ENCODE measurements at regions not wholly inside any gene's neighbourhood (a gene's known extent, or its start where the extent isn't known, plus 50 kb on each side); places are given as distances from the start of the nearest gene placed in this dataset.

GRCh38 chr17:27224526-27225315, 69.2 kb upstream of the WSB1 start:
- DNase-seq (ENCODE audit: low read depth, low spot score), result no peak
- POLR2A ChIA-PET, result no interaction called here
- no peak overlapping the region for H3K4me3 ChIP-seq (ENCODE audit: low read depth, low read length)
- CTCF ChIA-PET, result interaction anchor here (1.4 to 5.5 kb wide), 2 partner anchors 13 to 17 kb away, joined by 4 to 47 read pairs; no protein-coding TSS in a partner anchor
- TF ChIP-seq CTCF (IDR thresholded peaks at IDR 0.05; ENCODE audit: insufficient read depth, low read length, missing control alignments), result no peak

DNA sequence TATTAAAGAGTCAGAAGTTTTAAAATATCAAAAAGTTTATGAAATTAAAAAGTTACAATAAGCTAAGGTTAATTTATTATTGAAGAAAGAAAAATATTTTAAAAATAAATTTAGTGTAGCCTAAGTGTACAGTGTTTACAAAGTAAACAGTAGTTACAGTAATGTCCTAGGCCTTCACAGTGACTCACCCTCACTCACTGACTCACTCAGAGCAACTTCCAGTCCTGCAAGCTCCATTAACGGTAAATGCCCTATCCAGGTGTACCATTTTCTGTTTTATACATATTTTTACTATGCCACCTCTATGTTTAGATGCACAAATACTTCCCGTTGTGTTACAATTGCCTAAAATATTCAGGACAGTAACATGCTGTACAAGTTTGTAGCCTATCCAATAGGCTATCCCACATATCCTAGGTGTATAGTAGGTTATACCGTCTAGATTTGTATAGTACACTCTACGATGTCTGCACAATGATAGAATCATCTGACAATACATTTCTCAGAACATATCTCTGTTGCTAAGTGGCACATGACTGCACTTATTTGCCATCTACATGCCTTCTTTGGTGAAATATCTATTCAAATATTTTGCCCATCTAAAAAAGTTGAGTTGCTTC, 67.2 kb upstream of the WSB1 start:
- ChIA-PET CTCF (interaction anchor here (1.0 to 5.5 kb wide), 4 partner anchors 11 to 376 kb away, joined by 4 to 47 read pairs (median 5); no protein-coding TSS in a partner anchor), POLR2A (interaction anchor here (0.6 kb wide), 1 partner anchor 207 kb away, joined by 3 read pairs; no protein-coding TSS in a partner anchor)
- DNase-seq (ENCODE audit: low read depth, low spot score), result peak; percentile 16
- no peak overlapping the region for H3K4me3 ChIP-seq (ENCODE audit: low read depth, low read length)
- no peak for TF ChIP-seq CTCF (IDR thresholded peaks at IDR 0.05; ENCODE audit: insufficient read depth, low read length, missing control alignments)

GRCh38 chr17:27230996-27231395, 62.9 kb upstream of the WSB1 start:
- no peak for DNase-seq (ENCODE audit: low read depth, low spot score)
- ChIA-PET CTCF (interaction anchor here (15.0 kb wide), 1 partner anchor 101 kb away, joined by 269 read pairs; no protein-coding TSS in a partner anchor), POLR2A (no interaction called here)
- no peak overlapping the region for H3K4me3 ChIP-seq (ENCODE audit: low read depth, low read length)
- no peak for TF ChIP-seq CTCF (IDR thresholded peaks at IDR 0.05; ENCODE audit: insufficient read depth, low read length, missing control alignments)

- TF ChIP-seq CTCF (IDR thresholded peaks at IDR 0.05; ENCODE audit: insufficient read depth, low read length, missing control alignments), result no peak
- ChIA-PET POLR2A (no interaction called here), CTCF (interaction anchor here (1.5 to 15.0 kb wide), 3 partner anchors 100 to 422 kb away, joined by 4 to 367 read pairs (median 269); no protein-coding TSS in a partner anchor)
- no peak for DNase-seq (ENCODE audit: low read depth, low spot score)
- H3K4me3 ChIP-seq (ENCODE audit: low read depth, low read length), result no peak overlapping the region
Measured at GRCh38 chr17:27232328-27232727, 61.6 kb upstream of the WSB1 start.

DNA sequence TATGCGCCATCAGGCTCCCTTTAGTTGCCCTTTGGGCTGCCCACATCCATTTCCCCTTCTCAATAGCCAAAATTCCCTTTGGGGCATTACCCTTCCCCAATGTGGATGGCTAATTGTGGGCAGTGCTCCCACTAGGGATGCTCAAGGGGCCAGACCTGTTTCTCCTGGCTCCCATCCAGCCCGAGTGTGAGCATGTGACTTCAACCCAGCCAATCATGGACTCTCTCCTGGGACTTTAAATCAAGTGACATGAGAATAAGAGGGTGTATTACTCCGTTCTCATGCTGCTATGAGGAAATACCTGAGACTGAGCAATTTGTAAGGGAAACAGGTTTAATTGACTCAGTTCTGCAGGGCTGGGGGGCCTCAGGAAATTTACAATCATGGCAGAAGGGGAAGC, 60.9 kb upstream of the WSB1 start:
- ChIA-PET POLR2A (no interaction called here), CTCF (interaction anchor here (1.5 to 15.0 kb wide), 3 partner anchors 99 to 422 kb away, joined by 4 to 367 read pairs (median 269); no protein-coding TSS in a partner anchor)
- no peak overlapping the region for H3K4me3 ChIP-seq (ENCODE audit: low read depth, low read length)
- no peak for TF ChIP-seq CTCF (IDR thresholded peaks at IDR 0.05; ENCODE audit: insufficient read depth, low read length, missing control alignments)
- DNase-seq (ENCODE audit: low read depth, low spot score), result no peak

DNA sequence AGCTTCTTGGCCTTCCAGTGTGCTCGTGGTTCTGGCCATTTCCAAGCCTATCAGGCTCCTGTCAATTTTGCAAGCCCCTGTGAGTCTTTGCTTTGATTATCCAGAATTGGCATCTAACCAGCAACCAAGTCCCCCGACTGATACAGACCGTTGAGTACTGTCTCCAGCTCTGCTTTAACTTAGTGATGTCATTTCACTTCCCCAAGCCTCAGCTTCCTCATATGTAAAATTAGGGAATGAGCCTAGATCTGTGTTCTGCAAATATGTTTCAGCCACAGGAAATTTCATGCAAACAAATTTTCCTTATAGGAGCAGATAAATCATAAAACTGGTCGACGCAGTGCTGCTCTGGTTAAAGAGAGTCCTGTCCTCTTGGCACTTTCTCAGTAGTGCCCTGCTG, 60.1 kb upstream of the WSB1 start:
- no peak for TF ChIP-seq CTCF (IDR thresholded peaks at IDR 0.05; ENCODE audit: insufficient read depth, low read length, missing control alignments)
- CTCF ChIA-PET, result interaction anchor here (1.1 to 15.0 kb wide), 4 partner anchors 10 to 421 kb away, joined by 3 to 367 read pairs (median 136); no protein-coding TSS in a partner anchor
- no peak overlapping the region for H3K4me3 ChIP-seq (ENCODE audit: low read depth, low read length)
- POLR2A ChIA-PET, result no interaction called here
- no peak for DNase-seq (ENCODE audit: low read depth, low spot score)

Data from AG04449 (cell line).